ENCODE measurements at regions not wholly inside any gene's neighbourhood (a gene's known extent, or its start where the extent isn't known, plus 50 kb on each side); places are given as distances from the start of the nearest gene placed in this dataset.

GRCh38 chr5:147046281-147046680 lies 167.7 kb upstream of the PPP2R2B start:
- Histone ChIP-seq H3F3A (replicated peaks; ENCODE audit: insufficient read depth) (no peaks in the 10 kb centered on the region), H3K4me3 (ENCODE audit: low read depth in 2 of 2, low read length in 1 of 2) (no peak overlapping the region), H2AFZ (ENCODE audit: low read depth) (no peak overlapping the region), H3K9ac (no peak overlapping the region), H3K79me2 (ENCODE audit: insufficient read depth) (no peaks in the 10 kb centered on the region), H3K9me3 (no peaks in the 10 kb centered on the region), H4K20me1 (ENCODE audit: insufficient read depth) (no peaks in the 10 kb centered on the region), H3K27ac (ENCODE audit: low read depth in 2 of 2, low read length in 1 of 2) (no peak overlapping the region), H3K4me2 (no peak overlapping the region), H3K27me3 (ENCODE audit: insufficient read depth) (no peaks in the 10 kb centered on the region), H3K4me1 (ENCODE audit: control insufficient read depth in 1 of 2, insufficient read depth in 2 of 2, low read depth in 1 of 2, low read length in 1 of 2) (no peaks in the 10 kb centered on the region; a peak in 2 of 4 replicates), H3K9me2 (no peaks in the 10 kb centered on the region), H3K36me3 (replicated peaks in 1 of 2; ENCODE audit: control insufficient read depth in 1 of 2, insufficient read depth in 2 of 2, low read length in 1 of 2) (no peaks in the 10 kb centered on the region)
- WGBS (ENCODE audit: low lambda C conversion rate), result 63% methylated on average over 1 of the region's 1 CpG
- TF ChIP-seq PBX3 (IDR thresholded peaks at IDR 0.05) (no peak), SMC3 (IDR thresholded peaks at IDR 0.05; ENCODE audit: low read depth, low read length) (no peak), NFIC (IDR thresholded peaks at IDR 0.05; ENCODE audit: borderline replicate concordance) (no peak), TCF12 (IDR thresholded peaks at IDR 0.05) (no peak), ZBTB33 (IDR thresholded peaks at IDR 0.05; ENCODE audit: borderline replicate concordance, low read depth) (no peak), IRF3 (IDR thresholded peaks at IDR 0.05; ENCODE audit: low read depth, low read length) (no peak), USF2 (IDR thresholded peaks at IDR 0.05; ENCODE audit: borderline replicate concordance, low read depth, low read length) (no peak), MAX (IDR thresholded peaks at IDR 0.05; ENCODE audit: low read depth) (no peak), FOXJ3 (CRISPR knock-in tag; IDR thresholded peaks at IDR 0.05) (no peak), FOSL2 (IDR thresholded peaks at IDR 0.05; ENCODE audit: borderline replicate concordance, low read depth) (no peak), FOXM1 (IDR thresholded peaks at IDR 0.05; ENCODE audit: low read depth) (no peak), TEAD4 (IDR thresholded peaks at IDR 0.05; ENCODE audit: borderline replicate concordance, insufficient read depth) (no peak), SIN3A (IDR thresholded peaks at IDR 0.05; ENCODE audit: borderline replicate concordance, low read depth, low read length) (no peak), EP300 (IDR thresholded peaks at IDR 0.05; ENCODE audit: borderline replicate concordance in 1 of 2, low read depth in 1 of 2, low read length in 1 of 2) (no peak), GATA2 (CRISPR knock-in tag; IDR thresholded peaks at IDR 0.05) (no peak), EZH2phosphoT487 (IDR thresholded peaks at IDR 0.05; ENCODE audit: borderline replicate concordance, low read depth) (no peak), ELF1 (IDR thresholded peaks at IDR 0.05) (no peak)
- POLR2A ChIA-PET, result no interaction called here
- DNase-seq, result no peak
- CTCF ChIA-PET, result interaction anchor here (0.6 to 1.0 kb wide), 2 partner anchors 11 to 79 kb away, joined by 3 read pairs; no protein-coding TSS in a partner anchor
